ENCODE measurements at regions not wholly inside any gene's neighbourhood (a gene's known extent, or its start where the extent isn't known, plus 50 kb on each side); places are given as distances from the start of the nearest gene placed in this dataset.

- TF ChIP-seq CTCF (IDR thresholded peaks at IDR 0.05; ENCODE audit: insufficient read depth, low read depth, low read length), result no peak
- TF ChIP-seq EZH2 (IDR thresholded peaks at IDR 0.05; ENCODE audit: insufficient read depth, low read length), result no peak
Measured at GRCh38 chr7:57343901-57344622, 105.9 kb upstream of the ZNF716 start.
